ENCODE measurements at regions not wholly inside any gene's neighbourhood (a gene's known extent, or its start where the extent isn't known, plus 50 kb on each side); places are given as distances from the start of the nearest gene placed in this dataset.
A peak's percentile ranks its signal among the peaks of the same experiment; 100 is the strongest.

- Histone ChIP-seq H3K4me3 (no peak overlapping the region), H3K4me1 (no peaks in the 10 kb centered on the region), H3K9me3 (no peaks in the 10 kb centered on the region), H3K36me3 (no peaks in the 10 kb centered on the region), H3K27ac (no peak overlapping the region), H3K27me3 (no peaks in the 10 kb centered on the region)
- 35% methylated on average over 11 of the region's 11 CpGs for WGBS
- TF ChIP-seq POLR2A (IDR thresholded peaks at IDR 0.05) (no peak), CTCF (IDR thresholded peaks at IDR 0.05) (peak; percentile 35 to 45), POLR2AphosphoS5 (IDR thresholded peaks at IDR 0.05) (no peak)
- DNase-seq (ENCODE audit: low spot score in 2 of 2): peak; percentile 83 to 84
Observed at GRCh38 chr14:22099942-22100763, 426.5 kb upstream of the OR4E1 start.

- Histone ChIP-seq H3K9me3 (no peaks in the 10 kb centered on the region), H3K36me3 (no peaks in the 10 kb centered on the region), H3K4me3 (no peak overlapping the region), H3K27me3 (no peaks in the 10 kb centered on the region), H3K4me1 (no peaks in the 10 kb centered on the region), H3K27ac (peak overlapping the region; percentile 80)
- TF ChIP-seq POLR2AphosphoS5 (IDR thresholded peaks at IDR 0.05) (no peak), EP300 (IDR thresholded peaks at IDR 0.05) (no peak), CTCF (IDR thresholded peaks at IDR 0.05) (no peak), POLR2A (IDR thresholded peaks at IDR 0.05) (no peak)
- no peak for DNase-seq (ENCODE audit: low spot score in 2 of 2)
Observed at GRCh38 chr14:22098435-22098834, 424.8 kb upstream of the OR4E1 start.

DNA sequence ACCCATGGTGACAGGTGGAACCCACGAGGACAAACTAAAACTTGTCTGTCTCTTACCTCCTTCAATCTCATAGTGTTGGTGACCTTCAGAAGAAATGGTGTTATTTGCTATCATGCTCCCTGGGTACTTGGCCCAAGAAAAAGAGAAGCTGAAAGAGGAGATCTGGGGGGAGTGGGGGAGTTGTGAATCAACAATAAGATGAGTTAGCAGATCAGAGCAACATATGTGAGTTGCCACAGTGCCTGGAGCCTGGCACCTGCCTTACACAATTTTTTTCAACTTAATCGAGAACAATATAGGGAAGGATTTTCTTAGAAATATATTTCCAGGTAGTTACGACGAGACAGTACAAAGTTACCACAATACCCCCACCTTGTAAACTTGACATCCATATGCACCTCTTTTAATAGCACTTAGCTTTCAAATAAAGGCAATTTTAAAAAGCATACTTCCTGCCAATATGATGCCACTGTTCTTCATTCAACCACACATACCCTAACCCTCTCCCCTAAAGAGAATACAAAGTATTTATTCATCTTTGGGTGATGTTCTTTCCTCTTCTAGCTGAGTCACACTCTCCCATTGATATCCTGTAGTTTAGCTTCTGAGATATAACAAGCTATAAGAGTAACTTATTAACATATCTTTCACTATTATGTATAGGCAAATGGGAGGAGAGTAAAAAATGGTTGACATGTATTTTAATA lies 424.1 kb upstream of the OR4E1 start:
- no peaks in the 10 kb centered on the region for H3K27me3 ChIP-seq
- H3K4me3 ChIP-seq: no peak overlapping the region
- peak overlapping the region; percentile 80 for H3K27ac ChIP-seq
- no peaks in the 10 kb centered on the region for H3K36me3 ChIP-seq
- 72% methylated on average over 4 of the region's 4 CpGs for WGBS
- H3K4me1 ChIP-seq: no peaks in the 10 kb centered on the region
- DNase-seq (ENCODE audit: low spot score in 2 of 2): no peak
- no peaks in the 10 kb centered on the region for H3K9me3 ChIP-seq
- no peak for TF ChIP-seq CTCF (IDR thresholded peaks at IDR 0.05)
- no peak for TF ChIP-seq POLR2AphosphoS5 (IDR thresholded peaks at IDR 0.05)
- no peak for TF ChIP-seq EP300 (IDR thresholded peaks at IDR 0.05)
- no peak for TF ChIP-seq POLR2A (IDR thresholded peaks at IDR 0.05)

GRCh38 chr14:22097072-22097471 lies 423.5 kb upstream of the OR4E1 start:
- H3K27ac ChIP-seq: peak overlapping the region; percentile 80
- H3K27me3 ChIP-seq: no peaks in the 10 kb centered on the region
- TF ChIP-seq EP300 (IDR thresholded peaks at IDR 0.05): no peak
- no peak for TF ChIP-seq CTCF (IDR thresholded peaks at IDR 0.05)
- TF ChIP-seq POLR2AphosphoS5 (IDR thresholded peaks at IDR 0.05): no peak
- no peak for TF ChIP-seq POLR2A (IDR thresholded peaks at IDR 0.05)
- H3K4me1 ChIP-seq: no peaks in the 10 kb centered on the region
- no peaks in the 10 kb centered on the region for H3K36me3 ChIP-seq
- H3K4me3 ChIP-seq: no peak overlapping the region
- no peaks in the 10 kb centered on the region for H3K9me3 ChIP-seq
- DNase-seq (ENCODE audit: low spot score in 2 of 2): no peak
- WGBS: 42% methylated on average over 5 of the region's 5 CpGs

DNA sequence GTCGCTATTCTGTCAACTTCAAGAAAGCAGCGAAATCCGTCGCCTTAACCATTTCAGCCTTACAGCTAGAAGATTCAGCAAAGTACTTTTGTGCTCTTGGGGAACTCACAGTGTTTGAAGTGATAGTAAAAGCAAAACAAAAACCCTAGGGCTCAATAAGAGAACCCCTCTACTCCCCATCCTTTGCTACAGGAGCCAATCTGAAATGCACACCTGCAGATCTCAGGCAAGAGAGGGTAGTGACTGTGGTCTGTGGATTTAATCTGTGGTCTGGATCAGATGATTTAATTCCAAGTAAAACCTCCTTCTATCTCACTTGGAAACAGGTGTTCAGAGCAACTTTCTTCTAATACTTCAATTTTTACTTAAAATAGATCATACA lies 422.9 kb upstream of the OR4E1 start:
- WGBS: 91% methylated on average over 4 of the region's 4 CpGs
- no peaks in the 10 kb centered on the region for H3K4me1 ChIP-seq
- H3K36me3 ChIP-seq: no peaks in the 10 kb centered on the region
- H3K27me3 ChIP-seq: no peaks in the 10 kb centered on the region
- DNase-seq (ENCODE audit: low spot score in 2 of 2): no peak
- no peaks in the 10 kb centered on the region for H3K9me3 ChIP-seq
- H3K4me3 ChIP-seq: no peak overlapping the region
- H3K27ac ChIP-seq: peak overlapping the region; percentile 78
- TF ChIP-seq POLR2A (IDR thresholded peaks at IDR 0.05) (no peak), CTCF (IDR thresholded peaks at IDR 0.05) (no peak), POLR2AphosphoS5 (IDR thresholded peaks at IDR 0.05) (no peak), EP300 (IDR thresholded peaks at IDR 0.05) (no peak)
